HEK293 (cell line): ENCODE measurements at regions not wholly inside any gene's neighbourhood (a gene's known extent, or its start where the extent isn't known, plus 50 kb on each side); places are given as distances from the start of the nearest gene placed in this dataset.

ENCODE experiments used
- CTCF ChIP-seq: fragments of 450-650 bp; formaldehyde crosslinking; IDR thresholded peaks from 2 replicates; pipeline ENCODE4 v1.5.1; 2016; ENCODE audit warnings: missing biosample characterization, missing genetic modification characterization
- IKZF3 ChIP-seq: fragments of 450-650 bp; IDR thresholded peaks from 2 replicates; pipeline ENCODE4 v1.5.0; 2018; ENCODE audit warnings: missing biosample characterization, mild to moderate bottlenecking, missing genetic modification characterization, moderate library complexity
- ZNF274 ChIP-seq, 2 experiments: fragments of 200-500 bp in 1 of 2; fragments of 450-650 bp in 1 of 2; sonication (Bioruptor generic) in 1 of 2; formaldehyde crosslinking in 1 of 2; IDR thresholded peaks; 2 replicates each; pipeline versions ENCODE4 v1.5.1 to v1.6.1; 2014 to 2016; ENCODE audit warnings: borderline replicate concordance in 1 of 2, inconsistent platforms in 1 of 2, low read length in 1 of 2, missing biosample characterization in 1 of 2, missing genetic modification characterization in 1 of 2
- ZNF544 ChIP-seq: fragments of 450-650 bp; formaldehyde crosslinking; IDR thresholded peaks from 2 replicates; pipeline ENCODE4 v1.5.0; 2017; ENCODE audit warnings: missing biosample characterization, missing genetic modification characterization
- ZNF707 ChIP-seq: fragments of 450-650 bp; formaldehyde crosslinking; IDR thresholded peaks from 2 replicates; pipeline ENCODE4 v1.5.1; 2016; ENCODE audit warnings: missing biosample characterization, missing genetic modification characterization

- no peak for TF ChIP-seq ZNF274 (IDR thresholded peaks at IDR 0.05; ENCODE audit: low read length)
- no peak for TF ChIP-seq ZNF274 (tag by site-specific recombination; IDR thresholded peaks at IDR 0.05; ENCODE audit: borderline replicate concordance)
- TF ChIP-seq CTCF (tag by site-specific recombination), result no peak
- TF ChIP-seq ZNF707 (tag by site-specific recombination), result no peak
- TF ChIP-seq IKZF3 (tag by site-specific recombination), result no peak
- TF ChIP-seq ZNF544 (tag by site-specific recombination), result no peak
Observed at GRCh38 chr11:15730263-15730994, 615.7 kb downstream of the INSC start.
